Liver (tissue), 8 donors: ENCODE measurements at regions not wholly inside any gene's neighbourhood (a gene's known extent, or its start where the extent isn't known, plus 50 kb on each side); places are given as distances from the start of the nearest gene placed in this dataset.
A peak's percentile ranks its signal among the peaks of the same experiment; 100 is the strongest.

ENCODE experiments used
- DNase-seq: peaks from one replicate; pipeline ENCODE4 v3.0.0-alpha.2; 2017; ENCODE audit warnings: low spot score
- H3K27ac ChIP-seq, 2 donors: one replicate each; pipeline ENCODE4 v1.7.0; 2013; ENCODE audit warnings: inconsistent platforms in 2 of 2, low read length in 2 of 2, control low read depth in 1 of 2, low read depth in 1 of 2, mild to moderate bottlenecking in 1 of 2
- H3K27me3 ChIP-seq, 4 donors: one replicate each; pipeline versions ENCODE4 v1.6.1 to v1.7.0; 2013; ENCODE audit warnings: low read length in 3 of 4, inconsistent platforms in 1 of 4, mild to moderate bottlenecking in 1 of 4, moderate library complexity in 1 of 4; ENCODE audit not compliant: control insufficient read depth in 4 of 4, insufficient read depth in 4 of 4
- H3K36me3 ChIP-seq, 4 donors: one replicate each; pipeline versions ENCODE4 v1.6.1 to v1.7.0; 2013; ENCODE audit warnings: low read length in 3 of 4, mild to moderate bottlenecking in 3 of 4, low read depth in 1 of 4, moderate library complexity in 1 of 4; ENCODE audit not compliant: control insufficient read depth in 4 of 4, insufficient read depth in 3 of 4
- H3K4me1 ChIP-seq, 4 donors: one replicate each; pipeline versions ENCODE4 v1.6.1 to v1.7.0; 2013; ENCODE audit warnings: low read length in 3 of 4, mild to moderate bottlenecking in 3 of 4, moderate library complexity in 1 of 4; ENCODE audit not compliant: control insufficient read depth in 4 of 4, insufficient read depth in 4 of 4
- H3K4me3 ChIP-seq, 3 donors: one replicate each; pipeline versions ENCODE4 v1.6.1 to v1.7.0; 2013; ENCODE audit warnings: low read length in 3 of 3, control low read depth in 1 of 3, low read depth in 1 of 3, mild to moderate bottlenecking in 1 of 3
- H3K9ac ChIP-seq, 2 donors: one replicate each; pipeline ENCODE4 v1.7.0; 2013; ENCODE audit warnings: low read length in 2 of 2, mild to moderate bottlenecking in 2 of 2, moderate library complexity in 2 of 2, control low read depth in 1 of 2, low read depth in 1 of 2
- H3K9me3 ChIP-seq, 4 donors: one replicate each; pipeline versions ENCODE4 v1.6.1 to v1.7.0; 2013; ENCODE audit warnings: low read length in 3 of 4; ENCODE audit not compliant: control insufficient read depth in 4 of 4
- CTCF ChIP-seq: fragments of 150-350 bp; IDR thresholded peaks from 2 replicates; pipeline ENCODE4 v1.5.1; 2017; ENCODE audit warnings: improper control_type of control experiment, low read depth, low read length; ENCODE audit not compliant: missing input control
- EGR1 ChIP-seq, 2 donors: IDR thresholded peaks; 2 replicates each; pipeline ENCODE4 v1.6.1; 2016 to 2018; ENCODE audit warnings: antibody characterized with exemption in 2 of 2, low read depth in 2 of 2
- FOXA1 ChIP-seq: IDR thresholded peaks from 2 replicates; pipeline ENCODE4 v1.6.1; 2016; ENCODE audit warnings: antibody characterized with exemption
- FOXA2 ChIP-seq: IDR thresholded peaks from 2 replicates; pipeline ENCODE4 v1.6.1; 2016; ENCODE audit warnings: antibody characterized with exemption
- GABPA ChIP-seq, 2 donors: IDR thresholded peaks in 1 of 2; conservative IDR thresholded peaks in 1 of 2; 2 replicates each; pipeline ENCODE4 v1.6.1; 2016; ENCODE audit warnings: antibody characterized with exemption in 2 of 2, mild to moderate bottlenecking in 1 of 2, moderate library complexity in 1 of 2
- HNF4A ChIP-seq, 2 donors: conservative IDR thresholded peaks; 2 replicates each; pipeline ENCODE4 v1.6.1; 2016; ENCODE audit warnings: antibody characterized with exemption in 2 of 2, mild to moderate bottlenecking in 2 of 2
- HNF4G ChIP-seq: IDR thresholded peaks from 2 replicates; pipeline ENCODE4 v1.6.1; 2016; ENCODE audit warnings: antibody characterized with exemption
- JUND ChIP-seq, 2 donors: IDR thresholded peaks; 2 replicates each; pipeline ENCODE4 v1.6.1; 2016; ENCODE audit warnings: antibody characterized with exemption in 2 of 2
- MAX ChIP-seq: IDR thresholded peaks from 2 replicates; pipeline ENCODE4 v1.6.1; 2016; ENCODE audit warnings: antibody characterized with exemption
- NR2F2 ChIP-seq: IDR thresholded peaks from 2 replicates; pipeline ENCODE4 v1.6.1; 2016; ENCODE audit warnings: antibody characterized with exemption
- RAD21 ChIP-seq, 2 donors: IDR thresholded peaks; 2 replicates each; pipeline ENCODE4 v1.6.1; 2016; ENCODE audit warnings: antibody characterized with exemption in 2 of 2, mild to moderate bottlenecking in 2 of 2
- RXRA ChIP-seq, 2 donors: IDR thresholded peaks; 2 replicates each; pipeline ENCODE4 v1.6.1; 2017 to 2018; ENCODE audit warnings: antibody characterized with exemption in 2 of 2, mild to moderate bottlenecking in 1 of 2
- SP1 ChIP-seq: IDR thresholded peaks from 2 replicates; pipeline ENCODE4 v1.6.1; 2018; ENCODE audit warnings: antibody characterized with exemption, mild to moderate bottlenecking
- YY1 ChIP-seq: IDR thresholded peaks from 2 replicates; pipeline ENCODE4 v1.6.1; 2016; ENCODE audit warnings: antibody characterized with exemption, mild to moderate bottlenecking
- WGBS: extraction: QIAGEN DNeasy Blood & Tissue Kit; methylation state at CpG from one replicate; pipeline ENCODE4 v1.1.7; 2013; 5-methylcytosine and 5-hydroxymethylcytosine counted together
- donor health status: healthy.
- donor health status: healthy.
- donor health status: healthy.
- donor health status: healthy.
- donor health status: healthy.

- TF ChIP-seq FOXA2, result no peak
- no peak for TF ChIP-seq JUND (IDR thresholded peaks at IDR 0.05)
- H3K9ac ChIP-seq, result no peak overlapping the region
- no peaks in the 10 kb centered on the region for H3K27me3 ChIP-seq
- H3K4me3 ChIP-seq, result no peak overlapping the region
- DNase-seq, result no peak
- H3K9me3 ChIP-seq, result no peaks in the 10 kb centered on the region
- 74% methylated on average over 3 of the region's 3 CpGs for WGBS
- no peaks in the 10 kb centered on the region for H3K36me3 ChIP-seq
- peaks cover 0 to 17% (median 3%) of the 10 kb centered on the region in 4 donors for H3K4me1 ChIP-seq
- no peak overlapping the region for H3K27ac ChIP-seq
Measured at GRCh38 chr16:51430716-51431369, 279.8 kb upstream of the SALL1 start.

- no peak overlapping the region for H3K4me3 ChIP-seq
- TF ChIP-seq FOXA2 (no peak), GABPA (IDR thresholded peaks at IDR 0.05 in 1 of 2, conservative IDR thresholded peaks at IDR 0.05 in 1 of 2) (no peak), EGR1 (IDR thresholded peaks at IDR 0.05; ENCODE audit: low read depth in 2 of 2) (no peak), YY1 (no peak), CTCF (no peak), HNF4G (no peak), FOXA1 (no peak), JUND (IDR thresholded peaks at IDR 0.05) (no peak), MAX (no peak), HNF4A (conservative IDR thresholded peaks at IDR 0.05) (no peak), NR2F2 (no peak), SP1 (no peak)
- peaks cover 0 to 13% (median 3%) of the 10 kb centered on the region in 4 donors for H3K4me1 ChIP-seq
- WGBS, result 91% methylated on average over 2 of the region's 2 CpGs
- no peak overlapping the region for H3K9ac ChIP-seq
- H3K9me3 ChIP-seq, result no peaks in the 10 kb centered on the region
- no peaks in the 10 kb centered on the region for H3K36me3 ChIP-seq
- no peaks in the 10 kb centered on the region for H3K27me3 ChIP-seq
- DNase-seq, result no peak
- no peak overlapping the region for H3K27ac ChIP-seq
Measured at GRCh38 chr16:51429041-51429440, 278.0 kb upstream of the SALL1 start.

- H3K4me1 ChIP-seq, result peaks cover 0 to 13% (median 3%) of the 10 kb centered on the region in 4 donors
- H3K9ac ChIP-seq, result no peak overlapping the region
- no peaks in the 10 kb centered on the region for H3K27me3 ChIP-seq
- TF ChIP-seq SP1 (peak; percentile 29), FOXA2 (no peak), RAD21 (IDR thresholded peaks at IDR 0.05) (peak in 1 of 2 donors; percentile 4), HNF4A (conservative IDR thresholded peaks at IDR 0.05) (peak; percentile 52 to 58), RXRA (IDR thresholded peaks at IDR 0.05) (peak; percentile 66 to 77)
- no peak overlapping the region for H3K27ac ChIP-seq
- DNase-seq, result no peak
- H3K36me3 ChIP-seq, result no peaks in the 10 kb centered on the region
- no peak overlapping the region for H3K4me3 ChIP-seq
- no peaks in the 10 kb centered on the region for H3K9me3 ChIP-seq
- WGBS, result 13% methylated on average over 1 of the region's 1 CpG
Measured at GRCh38 chr16:51427085-51427484, 276.0 kb upstream of the SALL1 start.
